ENCODE measurements at regions not wholly inside any gene's neighbourhood (a gene's known extent, or its start where the extent isn't known, plus 50 kb on each side); places are given as distances from the start of the nearest gene placed in this dataset.

DNA sequence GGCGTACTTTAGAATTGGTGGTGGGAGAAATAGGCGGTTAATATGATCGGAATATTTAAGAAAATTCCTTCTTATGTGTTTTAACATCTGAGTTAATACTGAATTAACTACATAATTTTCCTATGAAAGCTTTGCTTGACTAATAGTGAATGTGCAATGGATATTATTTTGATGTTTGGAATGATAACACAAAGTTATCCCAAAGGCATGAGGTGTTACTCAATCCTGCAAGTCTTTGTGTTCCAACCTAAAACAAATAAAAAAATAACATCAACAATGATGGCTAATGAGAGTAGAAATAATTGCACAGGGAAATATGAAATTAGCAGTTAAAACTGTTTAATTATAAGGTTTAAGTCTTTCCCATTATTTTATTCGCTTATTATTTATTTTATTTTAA lies 183.6 kb upstream of the ARSJ start:
- H3K4me1 ChIP-seq (ENCODE audit: insufficient read depth) = no peaks in the 10 kb centered on the region
- no peaks in the 10 kb centered on the region for H3K27me3 ChIP-seq
- intact Hi-C loops (cut with DNase I) = no loop called here
- no peak overlapping the region for H3K27ac ChIP-seq
- no peaks in the 10 kb centered on the region for H3K9me3 ChIP-seq
- no peak for DNase-seq
- TF ChIP-seq EP300 (IDR thresholded peaks at IDR 0.05) (no peak), CTCF (IDR thresholded peaks at IDR 0.05) (no peak), POLR2A (IDR thresholded peaks at IDR 0.05) (no peak)
- H3K4me3 ChIP-seq = no peak overlapping the region
- WGBS, 3 donors = 96 to 98% (median 96%) methylated on average over 4 of the region's 4 CpGs
- H3K36me3 ChIP-seq = no peaks in the 10 kb centered on the region

DNA sequence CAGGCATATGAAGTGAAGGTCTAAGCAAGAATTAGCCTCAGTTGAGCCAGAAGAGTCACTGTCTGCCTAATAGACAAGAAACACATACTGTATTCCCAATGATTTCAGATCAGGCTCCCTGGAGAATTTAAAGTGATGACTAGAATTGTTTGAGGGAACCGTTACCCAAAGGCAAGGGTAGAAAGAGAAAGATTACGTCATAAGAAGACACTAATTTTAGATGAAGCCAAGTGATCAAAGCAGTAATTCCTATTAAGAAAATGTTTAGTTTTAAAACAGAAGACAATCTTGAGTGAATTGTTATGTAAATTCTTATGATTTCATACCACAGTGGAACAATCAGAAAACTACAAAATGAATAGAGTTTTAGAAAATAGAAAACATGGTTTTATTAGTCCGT lies 194.5 kb upstream of the ARSJ start:
- Histone ChIP-seq H3K27me3 (no peaks in the 10 kb centered on the region), H3K36me3 (no peaks in the 10 kb centered on the region), H3K9me3 (no peaks in the 10 kb centered on the region), H3K4me1 (ENCODE audit: insufficient read depth) (no peaks in the 10 kb centered on the region), H3K27ac (no peak overlapping the region), H3K4me3 (no peak overlapping the region)
- 71 to 86% (median 82%) methylated on average over 3 of the region's 3 CpGs for WGBS, 3 donors
- intact Hi-C loops (cut with DNase I) = no loop called here
- DNase-seq = no peak
- no peak for TF ChIP-seq EP300 (IDR thresholded peaks at IDR 0.05)
- no peak for TF ChIP-seq POLR2A (IDR thresholded peaks at IDR 0.05)
- no peak for TF ChIP-seq CTCF (IDR thresholded peaks at IDR 0.05)

DNA sequence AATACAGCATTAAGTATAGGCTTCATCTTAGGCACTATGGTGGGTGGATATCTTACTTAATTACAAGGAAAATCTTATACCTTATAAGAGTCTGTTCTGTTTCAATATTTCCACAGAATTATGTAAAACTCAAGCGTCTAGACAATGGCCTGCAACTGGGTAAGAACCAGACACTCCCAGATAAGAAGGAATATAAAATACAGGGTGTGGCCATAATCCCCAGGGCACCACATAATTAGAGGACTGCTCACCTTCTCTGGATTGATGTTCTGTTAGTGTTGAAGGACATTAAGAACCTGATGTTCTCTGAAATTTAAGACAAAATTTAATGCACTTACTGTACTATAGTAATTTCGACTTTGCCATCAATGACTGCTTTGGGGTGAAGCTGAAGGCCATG lies 198.2 kb upstream of the ARSJ start:
- no peak for DNase-seq
- intact Hi-C loops (cut with DNase I) = no loop called here
- Histone ChIP-seq H3K36me3 (no peaks in the 10 kb centered on the region), H3K27ac (no peak overlapping the region), H3K4me1 (ENCODE audit: insufficient read depth) (no peaks in the 10 kb centered on the region), H3K9me3 (no peaks in the 10 kb centered on the region), H3K27me3 (no peaks in the 10 kb centered on the region), H3K4me3 (no peak overlapping the region)
- TF ChIP-seq CTCF (IDR thresholded peaks at IDR 0.05) (no peak), POLR2A (IDR thresholded peaks at IDR 0.05) (no peak), EP300 (IDR thresholded peaks at IDR 0.05) (no peak)
- WGBS, 3 donors = 85 to 90% (median 88%) methylated on average over 2 of the region's 2 CpGs

DNA sequence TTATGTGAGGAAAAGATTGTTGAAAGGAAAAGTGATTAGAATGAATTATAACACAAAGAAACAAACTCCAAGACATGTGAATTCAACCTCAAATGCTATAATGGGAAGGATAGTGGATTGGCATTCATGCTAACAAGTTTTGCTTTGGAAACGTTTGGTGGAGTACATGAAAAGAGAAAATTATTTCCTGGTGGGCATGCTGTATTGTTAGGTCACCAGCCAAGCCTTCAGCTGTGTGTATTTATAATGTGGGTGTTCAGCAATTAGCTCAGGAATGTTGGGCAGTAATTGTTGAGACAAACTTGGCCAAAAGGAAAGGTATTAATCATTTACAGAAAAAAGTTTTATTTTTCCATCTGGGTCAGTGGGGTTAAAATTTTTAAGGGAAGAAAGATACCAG lies 198.9 kb upstream of the ARSJ start:
- intact Hi-C loops (cut with DNase I) = no loop called here

More for the DNA sequence above, 198.9 kb upstream of the ARSJ start:
- Histone ChIP-seq H3K4me1 (ENCODE audit: insufficient read depth) (no peaks in the 10 kb centered on the region), H3K36me3 (no peaks in the 10 kb centered on the region), H3K27me3 (no peaks in the 10 kb centered on the region), H3K9me3 (peaks cover 0 to 3% of the 10 kb centered on the region in 2 donors), H3K27ac (no peak overlapping the region), H3K4me3 (no peak overlapping the region)
- no peak for DNase-seq
- WGBS, 3 donors = 4 to 9% (median 7%) methylated on average over 1 of the region's 1 CpG
- TF ChIP-seq POLR2A (IDR thresholded peaks at IDR 0.05) = no peak
- TF ChIP-seq EP300 (IDR thresholded peaks at IDR 0.05) = no peak
- no peak for TF ChIP-seq CTCF (IDR thresholded peaks at IDR 0.05)

Data from ovary (tissue), 7 donors.